GM12891 (cell line): ENCODE measurements at regions not wholly inside any gene's neighbourhood (a gene's known extent, or its start where the extent isn't known, plus 50 kb on each side); places are given as distances from the start of the nearest gene placed in this dataset.

Source experiments
- DNase-seq: peaks from one replicate; pipeline ENCODE4 v3.0.0; 2011; ENCODE audit warnings: low spot score; ENCODE audit not compliant: insufficient read length
- FAIRE-seq: peaks from 2 replicates; lab custom pipeline; 2011; peaks lifted over from hg19 to GRCh38; lab: Jason Lieb, UNC
- PAX5 ChIP-seq: IDR thresholded peaks from 2 replicates; pipeline ENCODE4 v1.6.1; 2011; ENCODE audit warnings: low read length, moderate library complexity, mild to moderate bottlenecking; ENCODE audit not compliant: insufficient read depth, severe bottlenecking
- POLR2A ChIP-seq: IDR thresholded peaks from 2 replicates; pipeline ENCODE4 v1.6.1; 2011; ENCODE audit warnings: low read depth, low read length, control low read depth
- POLR2AphosphoS5 ChIP-seq: IDR thresholded peaks from 2 replicates; pipeline ENCODE4 v1.6.1; 2011; ENCODE audit warnings: low read depth, low read length, control low read depth
- POU2F2 ChIP-seq: IDR thresholded peaks from 2 replicates; pipeline ENCODE4 v1.6.1; 2011; ENCODE audit warnings: low read depth, mild to moderate bottlenecking, control low read depth, low read length, moderate library complexity
- SPI1 ChIP-seq: IDR thresholded peaks from 2 replicates; pipeline ENCODE4 v1.6.1; 2011; ENCODE audit warnings: low read depth, low read length, control low read depth
- TAF1 ChIP-seq: IDR thresholded peaks from 2 replicates; pipeline ENCODE4 v1.6.1; 2011; ENCODE audit warnings: low read depth, low read length, control low read depth

DNA sequence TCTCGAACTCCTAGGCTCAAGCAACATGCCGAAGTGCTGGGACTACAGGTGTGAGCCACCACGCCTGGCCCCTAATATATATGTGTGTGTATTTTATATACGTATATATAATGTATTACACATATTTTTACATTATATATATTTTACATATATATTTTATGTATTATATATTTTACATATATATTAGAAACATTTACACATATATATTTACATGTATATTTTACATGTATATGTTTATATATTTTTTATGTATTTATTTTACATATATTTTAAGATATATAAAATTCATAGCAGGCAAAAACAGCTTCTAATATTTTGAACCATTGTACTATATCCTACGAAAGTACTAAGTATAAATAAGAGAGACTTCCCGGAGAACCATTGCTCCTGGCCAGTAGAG lies 455.1 kb downstream of the XYLT1 start:
- FAIRE-seq (no peak), DNase-seq (no peak)
- TF ChIP-seq TAF1 (no peak), POLR2AphosphoS5 (no peak), POLR2A (no peak)

DNA sequence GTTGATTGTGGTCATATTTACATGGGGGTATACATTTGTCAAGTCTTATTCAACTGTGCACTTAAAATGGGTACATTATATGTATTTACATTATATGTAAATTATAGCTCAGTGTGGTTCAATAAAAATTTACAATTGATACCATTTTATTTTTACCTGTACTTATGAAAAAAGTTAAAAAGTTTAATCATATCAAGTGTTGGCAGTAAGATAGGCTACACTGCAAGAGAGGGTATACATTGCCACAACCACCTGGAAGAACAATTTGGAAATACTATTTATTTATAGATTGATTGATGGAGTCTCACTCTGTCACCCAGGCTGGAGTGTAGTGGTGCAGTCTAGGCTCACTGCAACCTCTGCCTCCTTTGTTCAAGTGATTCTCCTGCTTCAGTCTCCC lies 453.3 kb downstream of the XYLT1 start:
- DNase-seq (no peak), FAIRE-seq (no peak)
- TF ChIP-seq POLR2A (no peak), POLR2AphosphoS5 (no peak), SPI1 (no peak), TAF1 (no peak), POU2F2 (no peak), PAX5 (no peak)

DNA sequence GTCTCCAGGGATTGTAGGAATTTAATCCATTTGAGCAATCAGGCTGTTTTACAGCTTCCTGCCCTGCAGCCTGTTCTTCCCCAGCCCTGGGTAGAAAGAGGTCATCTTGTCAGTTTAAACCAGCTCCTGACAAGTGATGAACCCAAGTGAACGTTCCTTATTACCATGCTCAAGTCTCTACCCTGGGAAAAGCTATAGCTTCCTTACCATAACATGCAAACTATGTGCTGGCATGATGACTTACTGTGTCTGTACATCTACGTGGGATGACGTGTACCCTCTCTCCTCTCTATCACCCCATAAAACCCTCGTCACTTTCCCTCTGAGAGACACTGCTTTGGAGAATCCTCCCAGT lies 452.2 kb downstream of the XYLT1 start:
- DNase-seq = no peak
- peak; percentile 5 for FAIRE-seq
- TF ChIP-seq SPI1 (no peak), TAF1 (no peak), POLR2AphosphoS5 (no peak)

DNA sequence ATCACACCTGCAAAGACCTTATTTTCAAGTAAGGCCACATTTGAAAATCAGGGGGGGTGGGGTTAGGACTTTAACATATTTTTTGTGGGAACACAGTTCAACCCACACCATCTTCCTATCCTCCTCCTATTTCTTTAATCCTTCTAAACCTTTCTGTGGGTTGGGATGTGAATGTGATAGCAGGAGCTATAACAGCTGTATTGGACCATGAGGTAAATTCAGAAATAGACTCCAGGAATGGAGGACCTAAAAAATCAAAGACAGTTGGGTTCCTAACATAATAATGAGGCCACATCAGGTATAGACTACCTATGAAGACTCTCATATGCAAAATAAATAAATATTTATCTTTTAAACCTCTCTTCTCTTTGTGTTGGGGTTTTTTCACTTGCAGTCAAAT lies 451.4 kb downstream of the XYLT1 start:
- FAIRE-seq = no peak
- DNase-seq = no peak
- no peak for TF ChIP-seq TAF1
- no peak for TF ChIP-seq PAX5
- TF ChIP-seq POLR2AphosphoS5 = no peak
- TF ChIP-seq SPI1 = no peak
- no peak for TF ChIP-seq POU2F2
- no peak for TF ChIP-seq POLR2A

DNA sequence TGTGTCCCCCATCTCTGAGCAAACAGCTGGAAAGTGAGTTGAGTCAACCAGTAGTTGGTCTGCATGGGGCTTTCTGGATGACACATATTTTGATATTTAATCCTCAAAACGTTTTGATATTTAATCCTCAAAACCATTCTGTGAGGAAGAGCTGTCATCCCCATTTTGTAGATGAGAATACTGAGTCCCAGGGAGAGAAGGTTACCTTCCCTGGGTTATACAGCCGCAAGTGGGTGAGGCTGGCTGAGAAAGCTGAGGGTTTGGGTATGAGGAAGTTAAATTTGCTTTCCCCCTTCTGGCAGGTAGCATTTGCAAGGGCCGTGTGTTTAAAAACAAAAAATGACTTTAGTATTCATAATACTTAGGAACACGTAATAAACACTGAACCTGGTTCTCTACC lies 447.2 kb downstream of the XYLT1 start:
- no peak for DNase-seq
- no peak for FAIRE-seq
- TF ChIP-seq POU2F2 = no peak
- TF ChIP-seq POLR2AphosphoS5 = no peak
- no peak for TF ChIP-seq POLR2A
- TF ChIP-seq SPI1 = no peak
- TF ChIP-seq TAF1 = no peak
- TF ChIP-seq PAX5 = no peak

DNA sequence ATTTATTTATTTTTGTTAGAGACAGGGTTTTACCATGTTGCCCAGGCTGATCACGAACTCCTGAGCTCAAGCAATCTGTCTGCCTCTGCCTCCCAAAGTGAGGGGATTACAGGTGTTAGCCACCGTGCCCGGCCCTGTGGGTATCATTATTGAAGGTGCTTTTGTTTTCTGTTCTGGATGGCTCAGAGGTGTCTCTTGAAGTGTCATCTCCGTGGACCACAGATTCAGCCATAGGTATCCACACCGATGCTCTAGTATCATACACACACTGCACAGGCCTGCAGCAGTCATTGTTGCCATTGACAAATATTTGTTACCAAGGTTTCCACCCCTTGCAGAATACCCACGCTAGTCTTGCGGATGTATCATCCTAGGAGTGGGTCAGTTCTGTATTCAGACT lies 446.2 kb downstream of the XYLT1 start:
- no peak for FAIRE-seq
- no peak for DNase-seq

DNA sequence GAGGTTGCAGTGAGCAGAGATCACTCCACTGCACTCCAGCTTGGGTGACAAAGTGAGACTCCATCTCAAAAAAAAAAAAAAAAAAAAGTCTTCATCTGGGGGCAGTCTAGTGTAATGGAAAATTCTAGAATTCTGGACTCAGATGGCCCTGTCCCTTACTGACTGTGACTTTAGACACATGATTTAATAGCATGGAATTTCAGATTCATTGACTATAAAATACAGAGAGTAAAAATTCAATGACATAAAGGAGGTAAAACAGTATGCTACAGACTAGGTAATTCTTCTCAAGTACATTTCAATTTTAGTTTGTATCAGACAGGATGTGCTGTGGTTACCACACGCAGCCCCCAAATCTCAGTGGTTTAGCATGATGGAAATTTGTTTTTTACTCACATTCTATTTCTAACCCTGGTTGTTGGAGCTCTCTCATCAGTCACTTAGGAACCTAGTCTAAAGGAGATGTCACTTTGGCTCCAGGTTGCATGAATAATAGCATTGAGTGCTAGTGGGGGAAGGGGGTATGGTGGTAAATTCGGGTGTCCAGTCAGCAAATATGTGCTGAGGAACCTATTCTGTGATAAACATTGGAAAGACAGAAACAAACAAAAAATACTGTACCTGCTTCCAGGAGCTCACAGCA lies 444.0 kb downstream of the XYLT1 start:
- FAIRE-seq (peak; percentile 95), DNase-seq (peak; percentile 10)
- TF ChIP-seq POU2F2 (peak; percentile 81), PAX5 (no peak), POLR2A (no peak), SPI1 (no peak), POLR2AphosphoS5 (0 out of 2 replicates have a peak, but pooled peaks have one; percentile 36), TAF1 (0 out of 2 replicates have a peak, but pooled peaks have one; percentile 31)

More for the DNA sequence above, 446.2 kb downstream of the XYLT1 start:
- TF ChIP-seq POLR2AphosphoS5 = no peak
- no peak for TF ChIP-seq POLR2A
- no peak for TF ChIP-seq POU2F2
- no peak for TF ChIP-seq TAF1
- TF ChIP-seq SPI1 = no peak
- no peak for TF ChIP-seq PAX5

DNA sequence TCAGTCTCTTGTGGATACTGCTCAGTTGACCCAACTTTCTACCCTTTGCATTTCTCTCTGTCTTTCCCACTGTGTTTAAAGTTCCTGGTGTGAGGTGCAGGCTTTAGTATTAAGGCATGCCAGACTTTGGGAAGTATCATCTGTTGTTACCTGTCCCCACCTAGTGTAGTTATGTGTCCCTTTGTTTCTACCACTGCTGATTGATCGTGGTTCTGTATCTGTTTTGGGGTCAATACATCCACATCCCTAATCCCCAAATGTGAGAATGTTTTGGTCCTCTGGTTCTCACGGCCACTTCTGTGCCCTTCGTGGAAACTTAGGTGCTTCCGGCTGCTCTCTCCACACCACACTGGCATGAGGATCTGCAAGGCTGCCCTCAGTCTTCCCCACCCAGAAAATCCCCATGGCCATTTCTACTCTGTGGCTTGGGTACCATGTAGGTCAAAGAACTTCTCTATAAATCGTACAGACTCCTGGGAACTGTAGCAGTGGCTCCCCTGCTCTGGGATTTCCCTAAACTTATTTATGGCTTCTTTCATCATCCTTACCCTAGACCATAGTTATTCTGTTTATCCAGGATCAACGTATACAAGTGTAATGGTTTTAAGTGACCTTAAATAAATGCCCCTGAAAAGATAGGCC lies 443.2 kb downstream of the XYLT1 start:
- DNase-seq (no peak), FAIRE-seq (peak; percentile 55)
- TF ChIP-seq SPI1 (no peak), POU2F2 (no peak), PAX5 (no peak), POLR2A (no peak), POLR2AphosphoS5 (no peak), TAF1 (no peak; the same call in 1 of the 2 replicates)

DNA sequence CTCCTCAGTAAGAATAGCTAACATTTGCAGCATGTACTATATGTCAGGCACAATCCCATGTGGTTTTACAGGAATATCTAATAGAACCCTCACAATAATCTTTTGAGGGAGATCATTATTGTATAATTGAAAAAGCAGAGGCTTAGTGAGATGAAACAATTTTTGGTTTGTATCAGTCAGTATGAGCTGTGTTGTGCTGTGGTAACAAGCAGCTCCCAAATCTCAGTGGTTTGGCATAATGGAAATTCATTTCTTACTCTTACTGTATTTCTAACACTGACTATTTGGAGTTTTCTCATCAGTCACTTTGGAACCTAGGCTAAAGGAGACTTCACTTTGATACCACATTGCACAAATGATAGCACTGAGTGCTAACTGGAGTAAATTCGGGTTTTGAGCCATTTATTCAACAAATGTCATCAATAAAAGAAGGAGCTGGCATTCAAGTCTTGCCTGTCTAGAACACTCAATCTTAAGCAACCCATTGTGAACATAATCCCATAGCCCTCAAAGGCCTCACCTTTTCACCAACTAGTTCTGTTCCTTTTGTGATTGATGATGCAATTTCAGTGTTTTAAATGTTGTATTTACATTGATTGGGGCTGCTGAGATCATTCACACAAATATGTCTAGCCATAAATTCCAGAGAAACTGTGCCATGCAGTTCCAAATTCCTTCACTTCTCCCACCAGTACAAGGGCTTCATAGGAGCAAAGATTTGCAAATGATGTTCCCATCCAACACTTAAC lies 441.0 kb downstream of the XYLT1 start:
- no peak for TF ChIP-seq TAF1
- TF ChIP-seq PAX5 = no peak
- no peak for TF ChIP-seq POU2F2
- no peak for TF ChIP-seq SPI1
- no peak for TF ChIP-seq POLR2A
- TF ChIP-seq POLR2AphosphoS5 = no peak
- DNase-seq (no peak), FAIRE-seq (no peak)
